Astrocyte (in vitro differentiated cells and primary cell): ENCODE measurements at regions not wholly inside any gene's neighbourhood (a gene's known extent, or its start where the extent isn't known, plus 50 kb on each side); places are given as distances from the start of the nearest gene placed in this dataset.

Experiments used
- DNase-seq: peaks from one replicate; pipeline ENCODE4 v3.0.0-alpha.2; 2010; ENCODE audit warnings: low read depth
- FAIRE-seq: peaks from 2 replicates; lab custom pipeline; 2011; peaks lifted over from hg19 to GRCh38; lab: Jason Lieb, UNC
- H2AFZ ChIP-seq: 2 replicates; pipeline ENCODE4 v1.6.0; 2012; ENCODE audit warnings: low read depth, low read length, inconsistent platforms
- H3K27ac ChIP-seq: 2 replicates; pipeline ENCODE4 v1.5.1; 2011; ENCODE audit warnings: low read depth, low read length, inconsistent platforms
- H3K27me3 ChIP-seq: 2 replicates; pipeline ENCODE4 v1.6.0; 2011; ENCODE audit warnings: low read length, inconsistent platforms; ENCODE audit not compliant: insufficient read depth
- H3K36me3 ChIP-seq: 2 replicates; pipeline ENCODE4 v1.5.1; 2011; ENCODE audit warnings: low read length, inconsistent platforms; ENCODE audit not compliant: insufficient read depth
- H3K4me1 ChIP-seq: 2 replicates; pipeline ENCODE4 v1.5.1; 2011; ENCODE audit warnings: low read length, inconsistent platforms; ENCODE audit not compliant: insufficient read depth
- H3K4me2 ChIP-seq: 2 replicates; pipeline ENCODE4 v1.6.0; 2012; ENCODE audit warnings: low read length, inconsistent platforms
- H3K4me3 ChIP-seq: 2 replicates; pipeline ENCODE4 v1.5.1; 2011; ENCODE audit warnings: low read depth, mild to moderate bottlenecking, low read length, inconsistent platforms; ENCODE audit not compliant: insufficient read depth
- H3K79me2 ChIP-seq: 2 replicates; pipeline ENCODE4 v1.6.0; 2012; ENCODE audit warnings: mild to moderate bottlenecking, low read length, inconsistent platforms; ENCODE audit not compliant: insufficient read depth
- H3K9ac ChIP-seq: 2 replicates; pipeline ENCODE4 v1.6.0; 2012; ENCODE audit warnings: mild to moderate bottlenecking, low read length, inconsistent platforms
- H3K9me3 ChIP-seq: 2 replicates; pipeline ENCODE4 v1.5.1; 2012; ENCODE audit warnings: low read depth, mild to moderate bottlenecking, low read length, inconsistent platforms; ENCODE audit not compliant: insufficient read depth
- H4K20me1 ChIP-seq: 2 replicates; pipeline ENCODE4 v1.6.0; 2012; ENCODE audit warnings: low read length, inconsistent platforms; ENCODE audit not compliant: insufficient read depth
- H3K27ac Mint-ChIP-seq: one replicate; pipeline ENCODE4 v1.8.0; 2021; ENCODE audit warnings: mild to moderate bottlenecking, mixed read lengths; ENCODE audit not compliant: unreplicated experiment
- H3K27me3 Mint-ChIP-seq: one replicate; pipeline ENCODE4 v1.8.0; 2021; ENCODE audit warnings: low read depth, mixed read lengths; ENCODE audit not compliant: unreplicated experiment
- H3K36me3 Mint-ChIP-seq: one replicate; pipeline ENCODE4 v1.8.0; 2021; ENCODE audit warnings: low read depth, mixed read lengths; ENCODE audit not compliant: unreplicated experiment
- H3K4me1 Mint-ChIP-seq: one replicate; pipeline ENCODE4 v1.8.0; 2021; ENCODE audit warnings: low read depth, mixed read lengths; ENCODE audit not compliant: unreplicated experiment
- H3K4me3 Mint-ChIP-seq: one replicate; pipeline ENCODE4 v1.8.0; 2021; ENCODE audit warnings: mild to moderate bottlenecking, moderate library complexity, mixed read lengths; ENCODE audit not compliant: unreplicated experiment
- H3K9me3 Mint-ChIP-seq: one replicate; pipeline ENCODE4 v1.8.0; 2021; ENCODE audit warnings: mild to moderate bottlenecking, mixed read lengths; ENCODE audit not compliant: unreplicated experiment
- CTCF ChIP-seq: IDR thresholded peaks from 2 replicates; pipeline ENCODE4 v1.5.1; 2011; ENCODE audit warnings: low read depth, mild to moderate bottlenecking, inconsistent platforms, low read length, moderate library complexity; ENCODE audit not compliant: insufficient read depth
- EZH2 ChIP-seq: IDR thresholded peaks from 2 replicates; pipeline ENCODE4 v1.6.1; 2012; ENCODE audit warnings: mild to moderate bottlenecking, low read length, inconsistent platforms; ENCODE audit not compliant: insufficient read depth

GRCh38 chr6:14058029-14058695 is 59.4 kb upstream of the CD83 start:
- peaks cover 9% of the 10 kb centered on the region for H3K27me3 Mint-ChIP-seq
- H3K4me1 ChIP-seq, result peaks cover 3% of the 10 kb centered on the region
- H3K27ac Mint-ChIP-seq, result no peak overlapping the region
- H4K20me1 ChIP-seq, result no peaks in the 10 kb centered on the region
- peaks cover 2% of the 10 kb centered on the region for H3K4me1 Mint-ChIP-seq
- H3K79me2 ChIP-seq, result no peaks in the 10 kb centered on the region
- H3K9me3 ChIP-seq, result no peaks in the 10 kb centered on the region
- no peaks in the 10 kb centered on the region for H3K36me3 Mint-ChIP-seq
- H3K4me2 ChIP-seq, result no peak overlapping the region
- TF ChIP-seq CTCF (no peak), EZH2 (no peak)
- no peak overlapping the region for H3K4me3 ChIP-seq
- H3K9me3 Mint-ChIP-seq, result peaks cover 6% of the 10 kb centered on the region
- no peaks in the 10 kb centered on the region for H3K36me3 ChIP-seq
- H3K27ac ChIP-seq, result no peak overlapping the region
- DNase-seq, result peak; percentile 37
- H3K9ac ChIP-seq, result no peak overlapping the region
- no peak overlapping the region for H2AFZ ChIP-seq
- H3K4me3 Mint-ChIP-seq, result no peak overlapping the region
- FAIRE-seq, result no peak
- H3K27me3 ChIP-seq, result no peaks in the 10 kb centered on the region

GRCh38 chr6:14058735-14059134 is 58.8 kb upstream of the CD83 start:
- H3K4me3 Mint-ChIP-seq, result no peak overlapping the region
- H3K4me1 Mint-ChIP-seq, result peaks cover 2% of the 10 kb centered on the region
- FAIRE-seq (no peak), DNase-seq (no peak)
- no peak for TF ChIP-seq CTCF
- TF ChIP-seq EZH2, result no peak
- H3K9me3 Mint-ChIP-seq, result peaks cover 6% of the 10 kb centered on the region
- no peak overlapping the region for H3K9ac ChIP-seq
- peaks cover 9% of the 10 kb centered on the region for H3K27me3 Mint-ChIP-seq
- no peak overlapping the region for H3K4me2 ChIP-seq
- no peaks in the 10 kb centered on the region for H4K20me1 ChIP-seq
- H3K36me3 ChIP-seq, result no peaks in the 10 kb centered on the region
- no peak overlapping the region for H2AFZ ChIP-seq
- no peak overlapping the region for H3K27ac Mint-ChIP-seq
- no peak overlapping the region for H3K27ac ChIP-seq
- H3K79me2 ChIP-seq, result no peaks in the 10 kb centered on the region
- H3K9me3 ChIP-seq, result no peaks in the 10 kb centered on the region
- no peaks in the 10 kb centered on the region for H3K36me3 Mint-ChIP-seq
- H3K4me1 ChIP-seq, result peaks cover 3% of the 10 kb centered on the region
- no peaks in the 10 kb centered on the region for H3K27me3 ChIP-seq
- H3K4me3 ChIP-seq, result no peak overlapping the region

- H3K79me2 ChIP-seq, result no peaks in the 10 kb centered on the region
- H3K4me3 ChIP-seq, result no peak overlapping the region
- Mint-ChIP-seq H3K27me3 (peaks cover 12% of the 10 kb centered on the region), H3K9me3 (peaks cover 6% of the 10 kb centered on the region), H3K36me3 (no peaks in the 10 kb centered on the region), H3K27ac (no peak overlapping the region), H3K4me1 (peaks cover 2% of the 10 kb centered on the region), H3K4me3 (no peak overlapping the region)
- FAIRE-seq, result no peak
- H3K4me1 ChIP-seq, result no peaks in the 10 kb centered on the region
- no peaks in the 10 kb centered on the region for H3K36me3 ChIP-seq
- no peaks in the 10 kb centered on the region for H3K9me3 ChIP-seq
- no peak overlapping the region for H3K9ac ChIP-seq
- no peak for DNase-seq
- no peak overlapping the region for H3K27ac ChIP-seq
- H3K27me3 ChIP-seq, result peaks cover under 1% of the 10 kb centered on the region
- H4K20me1 ChIP-seq, result no peaks in the 10 kb centered on the region
- TF ChIP-seq CTCF (no peak), EZH2 (no peak)
- no peak overlapping the region for H3K4me2 ChIP-seq
- no peak overlapping the region for H2AFZ ChIP-seq
These were observed 57.7 kb upstream of the CD83 start for GRCh38 chr6:14059791-14060436.
